ENCODE measurements at regions not wholly inside any gene's neighbourhood (a gene's known extent, or its start where the extent isn't known, plus 50 kb on each side); places are given as distances from the start of the nearest gene placed in this dataset.
"Not testable (repeated sequence)": the region's sequence is repeated elsewhere in the genome, so short reads cannot be mapped to it uniquely, and the experiment has no call there.

DNA sequence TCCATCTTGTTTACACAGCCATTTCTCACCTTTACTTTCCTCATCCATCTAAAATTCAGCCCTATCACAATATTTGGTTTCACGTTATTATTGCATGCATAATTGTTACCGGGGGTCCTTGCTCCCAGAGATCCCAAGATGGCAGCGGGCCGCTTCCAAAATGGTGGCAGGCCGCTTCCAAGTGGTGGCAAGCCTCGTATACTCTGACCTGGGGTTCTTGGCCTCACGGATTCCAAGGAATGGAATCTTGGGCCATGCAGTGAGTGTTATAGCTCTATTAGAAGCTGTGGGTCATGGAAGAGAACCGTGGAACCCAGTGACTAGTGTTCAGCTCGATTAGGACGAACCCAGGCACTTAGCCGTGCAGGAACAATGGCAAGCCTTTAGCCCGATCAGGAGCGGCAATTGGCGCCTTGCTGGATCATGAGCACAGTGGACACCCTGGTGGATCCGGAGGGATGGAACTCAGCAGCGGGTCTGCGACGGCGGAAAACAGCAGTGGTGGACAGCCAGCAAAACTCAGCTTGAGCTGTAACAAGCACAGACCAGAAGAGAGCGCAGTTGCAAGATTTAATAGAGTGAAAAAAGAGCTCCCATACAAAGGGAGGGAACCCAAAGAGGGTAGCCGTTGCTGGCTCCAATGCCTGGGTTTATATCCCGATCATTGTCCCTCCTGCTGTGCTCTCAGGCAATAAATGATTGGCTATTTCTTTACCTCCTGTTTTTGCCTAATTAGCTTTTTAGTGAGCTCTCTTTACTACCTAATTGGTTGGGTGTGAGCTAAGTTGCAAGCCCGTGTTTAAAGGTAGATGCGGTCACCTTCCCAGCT lies 756.2 kb upstream of the CTNND2 start:
- not testable (repeated sequence) for DNase-seq (ENCODE audit: low read depth in 2 of 2)

GRCh38 chr5:12659686-12660085 lies 755.4 kb upstream of the CTNND2 start:
- no peak for DNase-seq (ENCODE audit: low read depth in 2 of 2)

- no peak for DNase-seq (ENCODE audit: low read depth in 2 of 2)
These were observed 754.7 kb upstream of the CTNND2 start for GRCh38 chr5:12658871-12659446.

GRCh38 chr5:12657914-12658474 lies 753.7 kb upstream of the CTNND2 start:
- DNase-seq (ENCODE audit: low read depth in 2 of 2): not testable (repeated sequence)

- DNase-seq (ENCODE audit: low read depth in 2 of 2): no peak
These were observed 751.4 kb upstream of the CTNND2 start for GRCh38 chr5:12655675-12656074.

DNA sequence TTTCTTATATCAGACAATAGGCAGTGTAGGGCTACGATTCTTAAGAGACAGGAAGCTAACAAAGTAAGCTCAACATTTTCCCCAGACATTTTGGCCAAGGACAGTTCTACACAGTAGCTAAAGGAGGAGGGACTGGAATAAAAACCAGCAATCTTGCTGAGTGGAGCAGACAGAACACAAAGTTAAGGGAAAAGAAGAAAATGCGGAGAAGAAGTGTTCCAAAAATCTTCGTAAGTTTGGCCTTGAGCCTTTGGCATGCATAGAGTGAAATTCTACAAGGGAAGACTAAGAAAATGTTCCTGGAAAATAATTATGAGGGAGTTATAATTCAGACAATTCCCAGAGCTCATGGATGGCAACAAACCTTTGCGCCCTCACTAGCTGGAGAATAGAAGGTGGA lies 748.0 kb upstream of the CTNND2 start:
- DNase-seq (ENCODE audit: low read depth in 2 of 2): no peak

GRCh38 chr5:12648558-12648957 lies 744.3 kb upstream of the CTNND2 start:
- DNase-seq (ENCODE audit: low read depth in 2 of 2): no peak

GRCh38 chr5:12647613-12648012 lies 743.4 kb upstream of the CTNND2 start:
- DNase-seq (ENCODE audit: low read depth in 2 of 2): no peak

DNA sequence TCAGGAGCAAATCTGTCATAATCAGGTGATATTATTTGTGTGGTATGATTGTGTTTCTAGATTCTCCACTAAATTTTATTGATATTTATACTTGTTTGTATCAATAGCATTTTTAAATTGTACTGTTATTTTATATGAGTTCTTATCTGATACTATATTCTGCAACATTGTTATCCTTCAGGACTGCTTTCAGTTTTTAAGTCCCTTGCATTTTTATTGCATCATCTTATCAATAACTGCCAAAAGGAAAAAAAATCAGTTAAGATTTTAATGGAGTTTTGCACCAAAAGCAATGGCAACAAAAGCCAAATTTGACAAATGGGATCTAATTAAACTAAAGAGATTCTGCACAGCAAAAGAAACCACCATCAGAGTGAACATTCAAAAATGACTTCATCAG lies 741.3 kb upstream of the CTNND2 start:
- DNase-seq (ENCODE audit: low read depth in 2 of 2): no peak

DNA sequence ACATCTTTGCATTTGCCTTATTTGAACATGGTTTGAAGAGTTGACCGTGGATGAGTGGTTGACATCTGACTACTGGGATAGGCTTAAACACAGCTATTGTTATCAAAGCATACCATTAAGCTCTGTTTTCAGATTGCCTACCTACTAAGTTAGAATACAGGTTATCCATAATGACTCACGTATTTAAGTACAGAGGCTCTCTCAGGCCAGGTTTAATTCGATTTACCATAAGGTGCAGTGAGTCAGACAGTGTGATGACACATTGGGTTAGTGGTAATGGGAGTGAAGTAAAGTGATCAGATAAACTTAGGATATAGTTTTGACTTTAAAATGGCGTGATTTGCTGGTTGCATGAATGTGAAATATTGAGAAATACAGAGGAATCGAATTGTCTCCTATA lies 732.0 kb upstream of the CTNND2 start:
- DNase-seq (ENCODE audit: low read depth in 2 of 2): no peak

GRCh38 chr5:12626556-12626955 lies 722.3 kb upstream of the CTNND2 start:
- DNase-seq (ENCODE audit: low read depth in 2 of 2): no peak

GRCh38 chr5:12625667-12626263 lies 721.5 kb upstream of the CTNND2 start:
- no peak for DNase-seq (ENCODE audit: low read depth in 2 of 2)

- no peak for DNase-seq (ENCODE audit: low read depth in 2 of 2)
These were observed 720.7 kb upstream of the CTNND2 start for GRCh38 chr5:12624776-12625560.

DNA sequence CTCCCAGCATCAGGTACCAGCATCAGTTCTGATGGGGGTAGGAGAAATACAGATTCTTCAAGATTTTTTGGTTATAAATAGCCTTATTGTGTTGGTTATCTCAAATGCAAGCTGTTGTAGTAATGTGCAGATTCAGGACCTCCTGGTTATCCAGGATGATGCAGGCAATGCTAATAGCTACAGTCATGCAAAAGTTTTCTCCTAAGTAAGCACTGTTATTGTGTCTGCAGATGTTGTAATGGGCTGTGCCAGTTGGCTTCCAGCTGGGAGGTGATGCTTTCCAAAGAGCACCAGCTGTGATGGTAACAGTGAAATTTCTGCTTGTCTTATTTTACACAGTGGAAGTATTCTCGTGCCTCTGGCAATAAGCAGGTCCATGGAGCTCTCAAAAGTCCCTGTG lies 719.2 kb upstream of the CTNND2 start:
- DNase-seq (ENCODE audit: low read depth in 2 of 2): no peak

- DNase-seq (ENCODE audit: low read depth in 2 of 2): no peak
These were observed 711.8 kb upstream of the CTNND2 start for GRCh38 chr5:12616093-12616492.

- DNase-seq (ENCODE audit: low read depth in 2 of 2): no peak
These were observed 711.0 kb upstream of the CTNND2 start for GRCh38 chr5:12615141-12615820.

DNA sequence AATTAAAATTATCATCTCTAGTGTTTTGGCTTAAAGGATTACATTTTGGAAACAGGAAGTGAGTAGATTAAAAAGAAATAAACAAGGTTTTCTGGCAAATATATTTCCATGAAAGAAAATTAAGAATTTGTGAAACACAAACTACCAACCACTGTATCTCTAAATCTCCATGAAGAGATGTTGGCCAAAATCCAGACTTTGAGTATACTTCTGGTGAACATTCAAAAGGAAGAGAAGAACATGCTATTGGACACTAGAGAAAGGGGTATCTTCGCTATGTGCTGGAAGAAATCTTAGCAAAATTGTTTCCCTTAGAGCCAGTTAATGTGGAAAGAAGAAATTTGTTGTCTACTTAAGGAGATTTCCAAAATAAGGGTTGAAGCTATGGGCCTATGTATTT lies 710.4 kb upstream of the CTNND2 start:
- no peak for DNase-seq (ENCODE audit: low read depth in 2 of 2)

DNA sequence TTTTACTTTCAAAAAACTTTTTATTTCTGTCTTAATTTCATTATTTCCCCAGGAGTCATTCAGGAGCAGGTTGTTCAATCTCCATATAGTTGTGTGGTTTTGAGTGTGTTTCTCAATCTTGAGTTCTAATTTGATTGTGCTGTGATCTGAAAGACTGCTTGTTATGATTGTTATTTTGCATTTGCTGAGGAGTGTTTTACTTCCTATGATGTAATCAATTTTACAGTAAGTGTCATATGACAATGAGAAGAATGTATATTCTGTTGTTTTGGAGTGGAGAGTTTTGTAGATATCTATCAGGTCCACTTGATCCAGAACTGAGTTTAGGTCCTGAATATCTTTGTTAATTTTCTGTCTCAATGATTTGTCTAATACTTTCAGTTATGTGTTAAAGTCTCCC lies 706.9 kb upstream of the CTNND2 start:
- no peak for DNase-seq (ENCODE audit: low read depth in 2 of 2)

DNA sequence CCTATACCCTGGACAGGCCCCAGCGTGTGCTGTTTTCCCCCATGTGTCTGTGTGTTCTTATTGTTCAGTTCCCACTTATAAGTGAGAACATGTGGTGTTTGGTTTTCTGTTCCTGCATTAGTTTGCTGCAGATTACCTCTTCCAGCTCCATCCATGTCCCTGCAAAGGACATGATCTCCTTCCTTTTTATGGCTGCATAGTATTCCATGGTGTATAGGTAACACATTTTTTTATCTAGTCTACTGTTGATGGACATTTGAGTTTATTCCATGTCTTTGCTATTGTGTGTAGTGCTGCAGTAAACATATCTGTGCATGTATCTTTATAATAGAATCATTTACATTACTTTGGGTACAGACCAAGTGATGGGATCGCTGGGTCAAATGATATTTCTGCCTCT lies 703.6 kb upstream of the CTNND2 start:
- DNase-seq (ENCODE audit: low read depth in 2 of 2): not testable (repeated sequence)

DNA sequence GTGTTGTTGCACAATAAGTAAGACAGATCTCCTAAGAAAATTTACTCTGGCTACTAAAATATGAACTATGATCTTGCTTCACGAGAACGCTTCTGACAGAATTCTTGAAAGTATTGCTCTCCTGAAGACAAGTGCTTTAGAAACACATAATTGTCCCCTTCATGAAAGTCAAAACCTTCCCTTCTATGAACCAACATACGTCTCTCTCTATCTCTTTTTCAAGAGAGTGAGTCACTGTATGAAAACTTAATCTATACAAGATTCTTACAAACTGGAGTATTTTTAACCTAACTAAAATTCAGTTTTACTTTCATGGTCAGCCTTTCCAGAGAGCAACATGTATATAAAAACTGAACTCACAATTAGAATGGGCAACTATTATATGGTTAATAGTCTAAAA lies 688.0 kb upstream of the CTNND2 start:
- DNase-seq (ENCODE audit: low read depth in 2 of 2): no peak

GRCh38 chr5:12586406-12586805 lies 682.2 kb upstream of the CTNND2 start:
- no peak for DNase-seq (ENCODE audit: low read depth in 2 of 2)

All from dermis microvascular lymphatic vessel endothelial cell (primary cell).